Left lung (tissue), 4 donors: ENCODE measurements at regions not wholly inside any gene's neighbourhood (a gene's known extent, or its start where the extent isn't known, plus 50 kb on each side); places are given as distances from the start of the nearest gene placed in this dataset.

Experiments used
- ATAC-seq: fragments of 200-7000 bp; cut with Tn5 transposase; one replicate; pipeline ENCODE4 v1.9.1; 2020; ENCODE audit warnings: moderate library complexity
- DNase-seq, 4 donors: peaks; one replicate each; pipeline ENCODE4 v3.0.0-alpha.2; 2013 to 2020
- H3K27ac ChIP-seq, 2 donors: fragments of 200-600 bp; sonication (generic) in 1 of 2; one replicate each; pipeline versions ENCODE4 v1.5.0 to v1.8.0; 2020 to 2021
- H3K27me3 ChIP-seq, 2 donors: fragments of 200-600 bp; sonication (generic) in 1 of 2; one replicate each; pipeline versions ENCODE4 v1.5.0 to v1.8.0; 2020 to 2021
- H3K36me3 ChIP-seq, 2 donors: fragments of 200-600 bp; sonication (generic) in 1 of 2; one replicate each; pipeline versions ENCODE4 v1.5.0 to v1.8.0; 2020 to 2021
- H3K4me1 ChIP-seq, 2 donors: fragments of 200-600 bp; one replicate each; pipeline ENCODE4 v1.8.0; 2021
- H3K4me3 ChIP-seq, 2 donors: fragments of 200-600 bp; sonication (generic) in 1 of 2; one replicate each; pipeline versions ENCODE4 v1.5.0 to v1.8.0; 2020 to 2021; ENCODE audit warnings: mild to moderate bottlenecking in 1 of 2
- H3K9me3 ChIP-seq, 2 donors: fragments of 200-600 bp; sonication (generic) in 1 of 2; one replicate each; pipeline versions ENCODE4 v1.5.0 to v1.8.0; 2020 to 2021
- CTCF ChIP-seq, 2 donors: fragments of 200-600 bp; sonication (generic) in 1 of 2; IDR thresholded peaks; one replicate each; pipeline versions ENCODE4 v1.5.0 to v1.8.0; 2021; ENCODE audit warnings: antibody characterized with exemption in 2 of 2
- intact Hi-C, 2 donors: fragments of 100-400 bp; cut with DNase I; formaldehyde crosslinking; loops; one replicate each; pipeline versions ENCODE4 v1.11.2 to v1.14.2; 2022
- donor health status: DM: no; HTN: yes; CAD: no.
- donor health status: DM: no; HTN: no; CAD: no.

- no peaks in the 10 kb centered on the region for H3K4me1 ChIP-seq
- H3K27me3 ChIP-seq: no peaks in the 10 kb centered on the region
- peaks cover 0 to 1% of the 10 kb centered on the region in 2 donors for H3K9me3 ChIP-seq
- intact Hi-C loops: no loop called here
- H3K4me3 ChIP-seq: no peak overlapping the region
- no peak for ATAC-seq
- no peak for TF ChIP-seq CTCF (IDR thresholded peaks at IDR 0.05)
- no peak overlapping the region for H3K27ac ChIP-seq
- no peak for DNase-seq
- H3K36me3 ChIP-seq: no peaks in the 10 kb centered on the region
These were observed 158.6 kb upstream of the CARD18 start for GRCh38 chr11:105298174-105298573.

- Histone ChIP-seq H3K27me3 (no peaks in the 10 kb centered on the region), H3K9me3 (peaks cover 0 to 5% of the 10 kb centered on the region in 2 donors), H3K27ac (no peak overlapping the region), H3K36me3 (no peaks in the 10 kb centered on the region), H3K4me3 (no peak overlapping the region), H3K4me1 (no peaks in the 10 kb centered on the region)
- intact Hi-C loops: no loop called here
- ATAC-seq (no peak), DNase-seq (no peak)
- no peak for TF ChIP-seq CTCF (IDR thresholded peaks at IDR 0.05)
These were observed 157.9 kb upstream of the CARD18 start for GRCh38 chr11:105297463-105297862.

- H3K9me3 ChIP-seq: peaks cover 0 to 5% of the 10 kb centered on the region in 2 donors
- ATAC-seq: no peak
These were observed 157.2 kb upstream of the CARD18 start for GRCh38 chr11:105296806-105297205.

GRCh38 chr11:105296386-105296785 is 156.8 kb upstream of the CARD18 start:
- H3K9me3 ChIP-seq: peaks cover 0 to 5% of the 10 kb centered on the region in 2 donors
- H3K4me1 ChIP-seq: no peaks in the 10 kb centered on the region
- intact Hi-C loops: no loop called here
- H3K4me3 ChIP-seq: no peak overlapping the region
- ATAC-seq (no peak), DNase-seq (peak in 1 of 4 donors; percentile 20)
- no peak overlapping the region for H3K27ac ChIP-seq
- H3K27me3 ChIP-seq: no peaks in the 10 kb centered on the region
- no peaks in the 10 kb centered on the region for H3K36me3 ChIP-seq
- TF ChIP-seq CTCF (IDR thresholded peaks at IDR 0.05): no peak

More at GRCh38 chr11:105296806-105297205, 157.2 kb upstream of the CARD18 start:
- Histone ChIP-seq H3K27ac (no peak overlapping the region), H3K4me1 (no peaks in the 10 kb centered on the region), H3K4me3 (no peak overlapping the region), H3K36me3 (no peaks in the 10 kb centered on the region), H3K27me3 (no peaks in the 10 kb centered on the region)
- no peak for TF ChIP-seq CTCF (IDR thresholded peaks at IDR 0.05)
- no peak for DNase-seq
- intact Hi-C loops: no loop called here

- TF ChIP-seq CTCF (IDR thresholded peaks at IDR 0.05): no peak
- Histone ChIP-seq H3K4me3 (no peak overlapping the region), H3K4me1 (no peaks in the 10 kb centered on the region), H3K36me3 (no peaks in the 10 kb centered on the region), H3K9me3 (no peaks in the 10 kb centered on the region), H3K27me3 (no peaks in the 10 kb centered on the region), H3K27ac (no peak overlapping the region)
- ATAC-seq (no peak), DNase-seq (no peak)
- intact Hi-C loops: no loop called here
These were observed 143.1 kb upstream of the CARD18 start for GRCh38 chr11:105282658-105283057.
